AG04449 (cell line): ENCODE measurements at regions not wholly inside any gene's neighbourhood (a gene's known extent, or its start where the extent isn't known, plus 50 kb on each side); places are given as distances from the start of the nearest gene placed in this dataset.

ENCODE experiments used
- CTCF ChIA-PET: fragments of 350-600 bp; formaldehyde crosslinking; extraction: SDS; loops from one replicate; lab custom pipeline; 2021; ENCODE audit warnings: antibody characterized with exemption; lab: Yijun Ruan, JAX
- POLR2A ChIA-PET: fragments of 400-600, 350-600 bp; formaldehyde crosslinking; extraction: SDS; loops from one replicate; lab custom pipeline; 2020; ENCODE audit warnings: antibody characterized with exemption, inconsistent platforms; lab: Yijun Ruan, JAX
- DNase-seq: peaks from one replicate; pipeline ENCODE4 v3.0.0-alpha.2; 2010; ENCODE audit warnings: low read depth, low spot score
- H3K4me3 ChIP-seq: 2 replicates; pipeline ENCODE4 v1.5.1; 2011; ENCODE audit warnings: low read depth, mild to moderate bottlenecking, control low read depth, low read length
- TF ChIP-seq, protein P1 (sequence below): IDR thresholded peaks from one replicate; pipeline ENCODE4 v1.5.1; 2011; ENCODE audit warnings: mild to moderate bottlenecking, moderate library complexity, low read length, control low read depth, inconsistent platforms; ENCODE audit not compliant: insufficient read depth; ENCODE audit errors: missing control alignments

DNA sequence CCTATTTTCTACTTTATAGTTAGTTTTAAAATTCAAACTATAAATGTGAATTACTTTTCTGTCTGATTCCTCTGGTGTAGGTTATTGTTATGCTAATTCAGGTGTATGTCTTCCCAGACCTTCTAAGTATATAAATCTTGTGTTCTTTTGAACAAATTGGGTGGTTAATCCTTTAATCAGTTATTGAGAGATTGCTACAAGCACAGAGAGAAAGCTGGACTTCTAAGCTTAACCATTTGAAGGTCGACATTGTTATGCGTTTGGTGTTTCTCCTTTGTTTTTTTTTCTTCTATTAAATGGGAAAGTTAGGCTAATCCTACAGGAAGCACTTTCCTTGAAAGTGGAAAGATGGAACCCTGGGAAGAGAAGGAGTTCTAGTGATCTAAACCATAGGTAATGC lies 592.6 kb downstream of the SLC4A3 start:
- DNase-seq: no peak
- TF ChIP-seq, protein P1, sequence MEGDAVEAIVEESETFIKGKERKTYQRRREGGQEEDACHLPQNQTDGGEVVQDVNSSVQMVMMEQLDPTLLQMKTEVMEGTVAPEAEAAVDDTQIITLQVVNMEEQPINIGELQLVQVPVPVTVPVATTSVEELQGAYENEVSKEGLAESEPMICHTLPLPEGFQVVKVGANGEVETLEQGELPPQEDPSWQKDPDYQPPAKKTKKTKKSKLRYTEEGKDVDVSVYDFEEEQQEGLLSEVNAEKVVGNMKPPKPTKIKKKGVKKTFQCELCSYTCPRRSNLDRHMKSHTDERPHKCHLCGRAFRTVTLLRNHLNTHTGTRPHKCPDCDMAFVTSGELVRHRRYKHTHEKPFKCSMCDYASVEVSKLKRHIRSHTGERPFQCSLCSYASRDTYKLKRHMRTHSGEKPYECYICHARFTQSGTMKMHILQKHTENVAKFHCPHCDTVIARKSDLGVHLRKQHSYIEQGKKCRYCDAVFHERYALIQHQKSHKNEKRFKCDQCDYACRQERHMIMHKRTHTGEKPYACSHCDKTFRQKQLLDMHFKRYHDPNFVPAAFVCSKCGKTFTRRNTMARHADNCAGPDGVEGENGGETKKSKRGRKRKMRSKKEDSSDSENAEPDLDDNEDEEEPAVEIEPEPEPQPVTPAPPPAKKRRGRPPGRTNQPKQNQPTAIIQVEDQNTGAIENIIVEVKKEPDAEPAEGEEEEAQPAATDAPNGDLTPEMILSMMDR: no peak
- ChIA-PET POLR2A (interaction anchor here (0.6 kb wide), 1 partner anchor 88 kb away, joined by 3 read pairs; no protein-coding TSS in a partner anchor), CTCF (interaction anchor here (1.0 kb wide), 1 partner anchor 115 kb away, joined by 3 read pairs; no protein-coding TSS in a partner anchor)
- H3K4me3 ChIP-seq: no peak overlapping the region

- ChIA-PET CTCF (interaction anchor here (1.4 kb wide), 1 partner anchor 118 kb away, joined by 3 read pairs; no protein-coding TSS in a partner anchor), POLR2A (no interaction called here)
- TF ChIP-seq, protein P1: no peak
- DNase-seq: no peak
- no peak overlapping the region for H3K4me3 ChIP-seq
Observed at GRCh38 chr2:220221992-220222391, 594.6 kb downstream of the SLC4A3 start.

DNA sequence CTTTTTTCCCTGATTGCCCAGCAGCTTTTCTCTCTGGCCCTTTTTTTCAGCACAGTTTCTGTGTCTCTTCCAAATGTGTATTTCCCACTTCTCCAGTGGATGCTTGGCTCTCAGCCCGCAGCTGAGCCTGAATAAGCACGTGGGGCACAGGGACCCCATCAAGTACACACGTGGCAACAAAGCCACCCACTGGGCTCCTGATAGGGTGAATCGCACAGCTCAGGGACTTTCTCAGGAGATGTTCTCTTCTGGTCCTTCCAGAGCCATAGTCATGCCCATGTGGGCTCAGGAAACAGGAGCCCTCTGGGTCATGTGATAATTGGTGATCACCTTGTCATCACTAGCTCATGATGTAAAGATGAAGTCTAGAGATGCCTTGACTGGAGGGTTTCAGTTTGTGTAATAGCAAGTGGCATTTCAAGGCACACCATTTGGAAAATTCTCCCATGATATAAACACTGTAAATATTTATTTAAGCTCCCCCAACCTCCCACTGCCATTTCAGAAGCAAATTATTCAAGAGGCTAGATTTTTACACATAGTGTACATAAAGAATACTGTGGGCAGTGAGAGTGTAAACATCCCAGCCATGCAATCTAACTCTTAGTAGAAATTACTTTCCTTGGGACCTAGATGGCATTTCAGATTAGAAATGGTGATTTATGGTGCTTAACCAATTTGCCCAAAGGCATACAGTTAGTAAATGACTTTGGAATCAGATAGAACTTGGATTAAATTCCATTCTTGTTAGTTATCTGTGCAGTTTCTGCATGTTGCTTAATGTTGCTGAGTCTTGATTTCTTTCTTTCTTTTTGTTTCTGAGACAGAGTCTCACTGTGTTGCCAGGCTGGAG lies 597.5 kb downstream of the SLC4A3 start:
- POLR2A ChIA-PET: interaction anchor here (0.7 kb wide), 2 partner anchors 26 to 51 kb away, joined by 3 read pairs; no protein-coding TSS in a partner anchor
- TF ChIP-seq, protein P1: no peak
- CTCF ChIA-PET: interaction anchor here (0.9 to 1.1 kb wide), 3 partner anchors 10 to 120 kb away, joined by 3 to 4 read pairs (median 3); no protein-coding TSS in a partner anchor
- peak; percentile 89 for DNase-seq
- no peak overlapping the region for H3K4me3 ChIP-seq

DNA sequence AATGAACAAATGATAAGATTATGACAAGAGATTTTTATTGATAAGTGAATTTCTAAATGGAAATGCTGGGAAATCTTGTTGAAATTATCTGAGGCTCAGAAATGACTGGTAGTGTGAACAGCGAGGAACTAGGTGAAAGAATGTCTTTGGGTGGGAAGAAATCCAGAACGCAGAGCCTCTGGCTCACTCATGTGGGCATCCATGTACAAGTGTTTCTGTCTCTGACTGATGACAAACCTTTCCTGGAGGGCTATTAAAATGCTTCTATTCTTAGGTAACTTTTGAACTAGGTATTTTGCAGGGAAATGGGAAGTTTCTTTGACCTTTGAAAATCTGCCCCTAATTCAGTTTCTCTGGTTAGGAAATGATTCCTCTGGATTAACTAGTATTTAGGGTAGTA lies 598.6 kb downstream of the SLC4A3 start:
- TF ChIP-seq, protein P1: no peak
- no peak overlapping the region for H3K4me3 ChIP-seq
- ChIA-PET POLR2A (no interaction called here), CTCF (interaction anchor here (0.9 kb wide), 1 partner anchor 1348 kb away, joined by 3 read pairs; no protein-coding TSS in a partner anchor)
- DNase-seq: no peak

GRCh38 chr2:220226546-220226945 lies 599.1 kb downstream of the SLC4A3 start:
- DNase-seq: no peak
- H3K4me3 ChIP-seq: no peak overlapping the region
- TF ChIP-seq, protein P1: no peak
- ChIA-PET CTCF (no interaction called here), POLR2A (no interaction called here)

DNA sequence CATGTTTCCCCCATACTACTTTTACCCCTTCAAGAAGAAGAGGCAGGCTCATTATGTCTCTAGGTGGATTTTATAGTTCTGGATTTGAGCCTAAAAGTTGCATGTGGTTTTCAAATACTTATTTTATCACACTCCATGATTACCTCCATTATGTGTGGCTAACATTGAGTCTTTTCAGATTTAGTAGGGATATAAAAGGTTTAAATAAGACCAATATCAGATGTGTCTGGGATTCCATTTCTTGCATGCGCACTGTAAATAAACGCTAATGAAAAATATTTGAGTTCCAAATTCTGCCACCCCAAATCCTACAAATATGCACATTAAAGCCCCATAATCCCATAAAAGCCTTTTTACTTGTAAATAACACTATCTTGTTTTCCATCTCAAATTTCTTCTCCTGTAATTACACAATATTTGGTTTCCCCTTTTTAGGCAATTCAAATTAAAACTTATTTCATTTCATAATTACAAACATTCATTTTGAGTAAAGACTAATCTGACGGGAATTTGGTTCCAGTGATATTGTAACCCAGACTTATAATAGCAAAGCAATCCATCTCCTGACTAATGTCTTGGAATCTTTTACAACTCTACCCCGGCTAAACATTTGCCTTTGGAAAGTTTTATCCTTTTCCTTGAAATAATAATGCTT lies 600.0 kb downstream of the SLC4A3 start:
- ChIA-PET CTCF (no interaction called here), POLR2A (no interaction called here)
- no peak overlapping the region for H3K4me3 ChIP-seq
- TF ChIP-seq, protein P1: no peak
- peak; percentile 50 for DNase-seq
